Sigmoid colon (tissue), 6 donors: ENCODE measurements at regions not wholly inside any gene's neighbourhood (a gene's known extent, or its start where the extent isn't known, plus 50 kb on each side); places are given as distances from the start of the nearest gene placed in this dataset.
A peak's percentile ranks its signal among the peaks of the same experiment; 100 is the strongest.

Experiments used
- DNase-seq: peaks from one replicate; pipeline ENCODE4 v3.0.0-alpha.2; 2019
- H3K27ac ChIP-seq, 4 donors: fragments of 200-600 bp; sonication (generic); one replicate each; pipeline ENCODE4 v1.5.1; 2016 to 2019; ENCODE audit warnings: mild to moderate bottlenecking in 1 of 4
- H3K27me3 ChIP-seq, 3 donors: fragments of 200-600 bp; sonication (generic); one replicate each; pipeline ENCODE4 v1.5.1; 2019; ENCODE audit warnings: mild to moderate bottlenecking in 1 of 3
- H3K36me3 ChIP-seq, 4 donors: fragments of 200-600 bp; sonication (generic); one replicate each; pipeline ENCODE4 v1.5.1; 2016 to 2019
- H3K4me1 ChIP-seq, 4 donors: fragments of 200-600 bp; sonication (generic); one replicate each; pipeline ENCODE4 v1.5.1; 2017 to 2019
- H3K4me3 ChIP-seq, 4 donors: fragments of 200-600 bp; sonication (generic); one replicate each; pipeline ENCODE4 v1.5.1; 2017 to 2019; ENCODE audit warnings: mild to moderate bottlenecking in 2 of 4, moderate library complexity in 1 of 4
- H3K9me3 ChIP-seq, 4 donors: fragments of 200-600 bp in 3 of 4; sonication (generic) in 3 of 4; one replicate each; pipeline versions ENCODE4 v1.5.1 to v1.6.1; 2013 to 2019
- EP300 ChIP-seq, 4 donors: sonication (generic); formaldehyde crosslinking; IDR thresholded peaks; one replicate each; pipeline ENCODE4 v1.6.1; 2017; ENCODE audit warnings: antibody characterized with exemption in 4 of 4
- POLR2A ChIP-seq, 2 donors: fragments of 450-650 bp; IDR thresholded peaks; one replicate each; pipeline ENCODE4 v1.6.1; 2016; ENCODE audit warnings: antibody characterized with exemption in 2 of 2, mild to moderate bottlenecking in 2 of 2, moderate library complexity in 2 of 2
- POLR2AphosphoS5 ChIP-seq, 4 donors: sonication (generic); formaldehyde crosslinking; IDR thresholded peaks; one replicate each; pipeline ENCODE4 v1.6.1; 2017; ENCODE audit warnings: antibody characterized with exemption in 4 of 4
- WGBS, 2 donors: extraction: QIAGEN DNeasy Blood & Tissue Kit; methylation state at CpG; one replicate each; pipeline ENCODE4 v1.1.7; 2013; 5-methylcytosine and 5-hydroxymethylcytosine counted together
- intact Hi-C: fragments of 100-400 bp; cut with DNase I; formaldehyde crosslinking; loops from one replicate; pipeline ENCODE4 v1.15.1; 2023
- TF ChIP-seq, protein P1 (sequence below), 4 experiments: fragments of 450-650 bp in 3 of 4; fragments of 200-600 bp in 1 of 4; IDR thresholded peaks; one replicate each; pipeline ENCODE4 v1.5.1; 2016 to 2019; ENCODE audit warnings: antibody characterized with exemption in 4 of 4, mild to moderate bottlenecking in 3 of 4, moderate library complexity in 2 of 4
- donor health status: healthy with polysubstance abuse.
- donor health status: healthy.

DNA sequence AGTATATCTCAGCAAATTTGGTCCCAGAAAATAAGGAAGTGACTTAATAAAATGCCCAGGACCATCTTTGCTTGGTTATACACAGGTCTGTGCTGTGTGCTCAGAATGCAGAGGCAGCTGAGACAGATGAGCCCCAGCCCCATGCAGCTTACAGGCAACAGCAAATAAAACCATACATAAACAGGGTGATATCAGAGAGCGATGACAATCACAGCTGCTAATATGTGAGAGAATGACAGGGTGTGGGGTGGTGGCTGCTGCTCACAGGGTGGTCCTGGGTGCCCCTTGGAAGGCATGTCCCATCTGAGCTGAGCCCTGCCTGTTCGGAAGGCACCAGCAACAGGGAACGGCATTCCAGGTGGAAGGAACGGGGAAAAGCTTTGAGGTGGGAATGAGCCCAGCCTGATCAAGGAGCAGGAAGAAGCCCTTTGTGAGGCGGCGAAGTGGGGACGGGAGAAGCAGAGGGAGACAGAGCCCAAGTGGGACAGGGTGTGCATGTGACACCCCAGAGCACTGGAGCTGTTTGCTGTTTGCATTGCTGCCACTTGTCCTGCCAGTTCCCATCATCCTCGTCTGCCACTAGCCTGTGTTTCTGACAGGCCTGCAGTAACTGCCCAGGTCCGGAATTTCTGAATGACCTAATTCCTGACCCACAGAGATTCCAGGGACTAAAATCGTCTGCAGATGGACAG, 150.5 kb downstream of the KATNIP start:
- 94% methylated on average over 10 of the region's 10 CpGs for WGBS, 2 donors
- Histone ChIP-seq H3K4me1 (no peaks in the 10 kb centered on the region), H3K36me3 (peaks cover 4 to 31% (median 10%) of the 10 kb centered on the region in 4 donors), H3K27ac (no peak overlapping the region), H3K9me3 (no peaks in the 10 kb centered on the region), H3K4me3 (no peak overlapping the region), H3K27me3 (no peaks in the 10 kb centered on the region)
- no peak for DNase-seq
- TF ChIP-seq POLR2AphosphoS5 (IDR thresholded peaks at IDR 0.05) = no peak
- no peak for TF ChIP-seq EP300 (IDR thresholded peaks at IDR 0.05)
- TF ChIP-seq POLR2A (IDR thresholded peaks at IDR 0.05) = no peak
- TF ChIP-seq, protein P1, sequence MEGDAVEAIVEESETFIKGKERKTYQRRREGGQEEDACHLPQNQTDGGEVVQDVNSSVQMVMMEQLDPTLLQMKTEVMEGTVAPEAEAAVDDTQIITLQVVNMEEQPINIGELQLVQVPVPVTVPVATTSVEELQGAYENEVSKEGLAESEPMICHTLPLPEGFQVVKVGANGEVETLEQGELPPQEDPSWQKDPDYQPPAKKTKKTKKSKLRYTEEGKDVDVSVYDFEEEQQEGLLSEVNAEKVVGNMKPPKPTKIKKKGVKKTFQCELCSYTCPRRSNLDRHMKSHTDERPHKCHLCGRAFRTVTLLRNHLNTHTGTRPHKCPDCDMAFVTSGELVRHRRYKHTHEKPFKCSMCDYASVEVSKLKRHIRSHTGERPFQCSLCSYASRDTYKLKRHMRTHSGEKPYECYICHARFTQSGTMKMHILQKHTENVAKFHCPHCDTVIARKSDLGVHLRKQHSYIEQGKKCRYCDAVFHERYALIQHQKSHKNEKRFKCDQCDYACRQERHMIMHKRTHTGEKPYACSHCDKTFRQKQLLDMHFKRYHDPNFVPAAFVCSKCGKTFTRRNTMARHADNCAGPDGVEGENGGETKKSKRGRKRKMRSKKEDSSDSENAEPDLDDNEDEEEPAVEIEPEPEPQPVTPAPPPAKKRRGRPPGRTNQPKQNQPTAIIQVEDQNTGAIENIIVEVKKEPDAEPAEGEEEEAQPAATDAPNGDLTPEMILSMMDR (IDR thresholded peaks at IDR 0.05) = no peak
- intact Hi-C loops = no loop called here

DNA sequence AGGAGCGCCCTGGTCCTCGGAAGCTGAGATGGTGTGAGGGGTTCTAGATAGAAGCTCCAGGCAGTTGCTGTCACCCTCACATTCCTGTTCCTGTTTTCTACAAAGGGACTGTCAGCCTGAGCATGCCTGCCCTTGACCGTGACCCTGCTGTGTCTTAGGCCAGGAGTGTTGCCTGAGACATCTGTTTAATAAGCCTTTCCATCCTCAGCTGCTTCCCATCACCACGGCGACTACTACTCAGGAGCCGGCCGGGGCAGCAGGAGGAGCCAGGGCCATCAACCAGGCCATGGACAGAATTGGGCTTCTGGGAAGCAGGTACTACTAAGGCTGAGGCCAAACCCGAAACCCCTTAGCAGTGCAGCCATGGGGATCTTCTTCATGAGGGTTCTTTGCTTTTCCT, 151.4 kb downstream of the KATNIP start:
- H3K4me1 ChIP-seq = no peaks in the 10 kb centered on the region
- WGBS, 2 donors = 93 to 95% methylated on average over 8 of the region's 8 CpGs
- no peak overlapping the region for H3K4me3 ChIP-seq
- H3K27me3 ChIP-seq = no peaks in the 10 kb centered on the region
- TF ChIP-seq EP300 (IDR thresholded peaks at IDR 0.05) (no peak), POLR2AphosphoS5 (IDR thresholded peaks at IDR 0.05) (no peak), POLR2A (IDR thresholded peaks at IDR 0.05) (no peak)
- TF ChIP-seq, protein P1 (IDR thresholded peaks at IDR 0.05) = no peak
- peak; percentile 43 for DNase-seq
- intact Hi-C loops = no loop called here
- no peak overlapping the region for H3K27ac ChIP-seq
- H3K36me3 ChIP-seq = peaks cover 6 to 31% (median 10%) of the 10 kb centered on the region in 4 donors
- H3K9me3 ChIP-seq = no peaks in the 10 kb centered on the region

DNA sequence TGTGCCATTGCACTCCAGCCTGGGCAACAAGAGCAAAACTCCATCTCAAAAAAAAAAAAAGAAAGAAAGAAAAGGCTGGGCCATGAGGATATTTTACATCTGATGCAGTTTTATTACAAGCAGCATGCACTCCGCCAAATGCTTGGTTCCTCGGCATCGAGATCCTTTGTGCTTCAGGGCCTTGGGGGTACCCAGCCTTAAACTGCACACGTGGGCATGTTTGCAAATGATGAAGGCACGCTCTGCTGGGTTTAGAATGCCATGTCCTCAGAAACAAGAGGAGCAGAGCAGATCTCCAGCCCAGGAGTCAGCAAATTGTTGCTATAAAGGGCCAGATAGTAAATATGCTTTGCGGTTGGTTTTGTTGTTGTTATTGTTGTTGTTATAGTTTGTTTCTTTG, 153.2 kb downstream of the KATNIP start:
- Histone ChIP-seq H3K36me3 (peaks cover 6 to 46% (median 12%) of the 10 kb centered on the region in 4 donors), H3K27ac (no peak overlapping the region), H3K4me3 (no peak overlapping the region), H3K4me1 (no peaks in the 10 kb centered on the region), H3K27me3 (no peaks in the 10 kb centered on the region), H3K9me3 (no peaks in the 10 kb centered on the region)
- intact Hi-C loops = no loop called here
- TF ChIP-seq POLR2AphosphoS5 (IDR thresholded peaks at IDR 0.05) (no peak), EP300 (IDR thresholded peaks at IDR 0.05) (no peak), POLR2A (IDR thresholded peaks at IDR 0.05) (no peak)
- TF ChIP-seq, protein P1 (IDR thresholded peaks at IDR 0.05) = no peak
- DNase-seq = peak; percentile 34
- 86 to 89% methylated on average over 6 of the region's 6 CpGs for WGBS, 2 donors

DNA sequence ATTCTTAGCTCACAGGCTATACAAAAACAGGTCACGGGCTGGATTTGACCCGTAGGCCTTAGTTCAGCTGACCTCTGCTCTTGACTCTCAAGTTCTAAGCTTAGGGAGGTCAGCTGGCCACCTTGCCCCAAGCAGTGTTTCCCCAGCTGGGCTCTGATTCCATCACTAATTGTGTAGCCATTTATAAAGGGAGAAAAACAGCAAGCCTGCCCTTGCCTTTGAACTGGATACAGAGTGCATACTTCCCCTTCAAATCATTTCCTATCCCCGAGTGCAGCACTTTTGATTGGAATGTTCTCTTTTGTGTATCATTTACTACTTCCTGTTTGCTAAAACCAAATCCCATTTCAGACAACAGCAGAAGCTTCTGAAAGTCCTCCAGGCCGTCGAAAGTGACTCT, 153.6 kb downstream of the KATNIP start:
- Histone ChIP-seq H3K36me3 (peaks cover 5 to 46% (median 11%) of the 10 kb centered on the region in 4 donors), H3K4me1 (no peaks in the 10 kb centered on the region), H3K9me3 (no peaks in the 10 kb centered on the region), H3K27me3 (no peaks in the 10 kb centered on the region), H3K4me3 (no peak overlapping the region), H3K27ac (no peak overlapping the region)
- peak; percentile 25 for DNase-seq
- intact Hi-C loops = no loop called here
- 68 to 72% methylated on average over 5 of the region's 5 CpGs for WGBS, 2 donors
- TF ChIP-seq POLR2AphosphoS5 (IDR thresholded peaks at IDR 0.05) = no peak
- no peak for TF ChIP-seq EP300 (IDR thresholded peaks at IDR 0.05)
- TF ChIP-seq, protein P1 (IDR thresholded peaks at IDR 0.05) = no peak
- no peak for TF ChIP-seq POLR2A (IDR thresholded peaks at IDR 0.05)

DNA sequence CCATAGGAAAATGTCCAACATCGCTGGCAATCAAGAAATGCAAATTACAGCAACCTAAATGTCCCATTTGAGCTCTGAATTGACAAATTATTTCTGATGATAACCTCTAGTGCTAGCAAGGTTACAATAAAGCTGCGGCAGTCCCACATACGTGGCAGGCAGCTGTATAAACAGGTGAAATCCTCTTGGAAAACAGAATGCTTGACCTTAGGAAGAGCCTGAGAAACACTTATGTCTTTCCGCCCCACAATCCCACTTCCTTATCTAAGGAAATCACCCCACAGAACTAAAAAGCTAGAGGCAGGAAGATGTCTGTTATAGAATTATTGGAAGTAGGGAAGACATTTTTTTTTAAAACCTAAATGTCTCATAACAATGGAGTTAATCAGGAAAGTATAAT, 154.3 kb downstream of the KATNIP start:
- Histone ChIP-seq H3K27ac (no peak overlapping the region), H3K27me3 (no peaks in the 10 kb centered on the region), H3K36me3 (peaks cover 0 to 46% (median 6%) of the 10 kb centered on the region in 4 donors), H3K4me3 (no peak overlapping the region), H3K4me1 (no peaks in the 10 kb centered on the region), H3K9me3 (no peaks in the 10 kb centered on the region)
- no peak for DNase-seq
- intact Hi-C loops = no loop called here
- TF ChIP-seq POLR2A (IDR thresholded peaks at IDR 0.05) (no peak), EP300 (IDR thresholded peaks at IDR 0.05) (no peak), POLR2AphosphoS5 (IDR thresholded peaks at IDR 0.05) (no peak)
- TF ChIP-seq, protein P1 (IDR thresholded peaks at IDR 0.05) = no peak
- 81 to 90% methylated on average over 4 of the region's 4 CpGs for WGBS, 2 donors
